ENCODE measurements at regions not wholly inside any gene's neighbourhood (a gene's known extent, or its start where the extent isn't known, plus 50 kb on each side); places are given as distances from the start of the nearest gene placed in this dataset.

DNA sequence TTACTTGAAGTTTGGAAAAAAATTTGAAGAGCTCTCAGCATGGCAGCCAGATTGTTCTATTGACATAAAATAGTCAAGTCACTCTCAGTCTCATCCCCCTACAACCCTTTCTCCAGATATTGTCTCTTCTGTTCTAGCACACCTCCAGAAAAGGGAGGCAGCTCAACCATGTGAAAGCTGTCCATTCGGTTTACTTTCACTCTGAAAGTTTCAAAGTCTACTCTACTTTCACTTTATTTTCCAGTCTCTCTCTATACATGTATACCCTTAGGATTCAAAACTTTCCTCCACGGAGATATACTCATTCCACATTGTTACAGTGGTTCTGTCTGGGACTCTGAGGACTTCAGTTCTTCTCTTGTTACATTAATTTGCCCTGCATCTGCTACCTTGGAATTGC, 111.0 kb upstream of the STAC start:
- Histone ChIP-seq H2AFZ (ENCODE audit: low read depth) (no peak overlapping the region), H3K4me1 (ENCODE audit: low read depth, poor library complexity, severe bottlenecking) (no peaks in the 10 kb centered on the region), H3K27ac (no peak overlapping the region), H3K79me2 (ENCODE audit: insufficient read depth, low read depth) (no peaks in the 10 kb centered on the region), H3K36me3 (ENCODE audit: insufficient read depth) (no peaks in the 10 kb centered on the region), H3K27me3 (ENCODE audit: insufficient read depth, low read depth) (no peaks in the 10 kb centered on the region), H4K20me1 (ENCODE audit: insufficient read depth) (no peaks in the 10 kb centered on the region), H3K4me2 (no peak overlapping the region), H3K4me3 (IDR thresholded peaks at IDR 0.05; ENCODE audit: insufficient read depth, low read depth, low read length) (no peak overlapping the region), H3K9ac (no peak overlapping the region)
- TF ChIP-seq, protein P1, sequence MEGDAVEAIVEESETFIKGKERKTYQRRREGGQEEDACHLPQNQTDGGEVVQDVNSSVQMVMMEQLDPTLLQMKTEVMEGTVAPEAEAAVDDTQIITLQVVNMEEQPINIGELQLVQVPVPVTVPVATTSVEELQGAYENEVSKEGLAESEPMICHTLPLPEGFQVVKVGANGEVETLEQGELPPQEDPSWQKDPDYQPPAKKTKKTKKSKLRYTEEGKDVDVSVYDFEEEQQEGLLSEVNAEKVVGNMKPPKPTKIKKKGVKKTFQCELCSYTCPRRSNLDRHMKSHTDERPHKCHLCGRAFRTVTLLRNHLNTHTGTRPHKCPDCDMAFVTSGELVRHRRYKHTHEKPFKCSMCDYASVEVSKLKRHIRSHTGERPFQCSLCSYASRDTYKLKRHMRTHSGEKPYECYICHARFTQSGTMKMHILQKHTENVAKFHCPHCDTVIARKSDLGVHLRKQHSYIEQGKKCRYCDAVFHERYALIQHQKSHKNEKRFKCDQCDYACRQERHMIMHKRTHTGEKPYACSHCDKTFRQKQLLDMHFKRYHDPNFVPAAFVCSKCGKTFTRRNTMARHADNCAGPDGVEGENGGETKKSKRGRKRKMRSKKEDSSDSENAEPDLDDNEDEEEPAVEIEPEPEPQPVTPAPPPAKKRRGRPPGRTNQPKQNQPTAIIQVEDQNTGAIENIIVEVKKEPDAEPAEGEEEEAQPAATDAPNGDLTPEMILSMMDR (conservative IDR thresholded peaks at IDR 0.05; ENCODE audit: low read depth, low read length): no peak

DNA sequence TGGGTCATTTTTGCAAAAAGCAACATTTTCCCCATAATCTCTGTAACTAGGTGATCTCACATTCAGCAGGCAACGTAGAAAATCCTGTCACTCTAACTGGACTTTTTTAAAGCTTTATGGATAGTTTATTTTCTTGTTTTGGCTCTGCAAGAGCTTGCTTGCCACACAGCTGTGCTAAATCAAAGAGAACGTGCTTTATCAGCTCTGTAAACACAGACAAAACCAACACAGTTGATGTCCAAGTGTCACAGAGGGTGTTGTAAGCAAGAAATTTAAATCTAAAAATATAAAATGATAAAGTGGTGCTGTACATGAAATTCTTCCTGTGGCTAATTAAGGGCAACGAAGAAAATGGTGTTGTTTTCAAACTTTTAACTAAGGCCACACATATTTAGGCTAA, 97.5 kb upstream of the STAC start:
- no peaks in the 10 kb centered on the region for H3K36me3 ChIP-seq (ENCODE audit: insufficient read depth)
- H3K79me2 ChIP-seq (ENCODE audit: insufficient read depth, low read depth): no peaks in the 10 kb centered on the region
- no peaks in the 10 kb centered on the region for H4K20me1 ChIP-seq (ENCODE audit: insufficient read depth)
- no peak overlapping the region for H3K4me3 ChIP-seq (IDR thresholded peaks at IDR 0.05; ENCODE audit: insufficient read depth, low read depth, low read length)
- TF ChIP-seq, protein P1 (conservative IDR thresholded peaks at IDR 0.05; ENCODE audit: low read depth, low read length): no peak
- no peak overlapping the region for H3K4me2 ChIP-seq
- H3K4me1 ChIP-seq (ENCODE audit: low read depth, poor library complexity, severe bottlenecking): no peaks in the 10 kb centered on the region
- H2AFZ ChIP-seq (ENCODE audit: low read depth): no peak overlapping the region
- no peak overlapping the region for H3K27ac ChIP-seq
- H3K9ac ChIP-seq: no peak overlapping the region
- H3K27me3 ChIP-seq (ENCODE audit: insufficient read depth, low read depth): no peaks in the 10 kb centered on the region

DNA sequence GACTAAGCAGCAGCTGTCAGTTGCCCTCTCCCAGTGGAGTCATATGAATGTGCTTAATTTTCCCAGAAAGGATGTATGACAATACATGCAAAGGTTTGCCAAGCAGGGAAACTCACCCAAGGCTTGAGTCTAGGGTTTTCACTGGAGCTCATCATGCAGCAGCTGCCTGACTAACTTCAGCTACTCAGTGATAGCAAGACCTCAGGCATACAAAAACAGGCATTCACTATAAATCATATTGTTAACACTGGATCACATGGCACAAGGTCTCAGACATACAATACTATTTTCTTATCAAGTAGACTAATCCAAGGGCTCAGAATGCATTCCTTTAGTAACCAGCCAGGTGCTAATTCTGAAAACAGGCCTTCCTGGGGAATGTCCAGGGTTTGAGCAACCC, 85.0 kb upstream of the STAC start:
- Histone ChIP-seq H3K27me3 (ENCODE audit: insufficient read depth, low read depth) (no peaks in the 10 kb centered on the region), H3K27ac (no peak overlapping the region), H3K4me1 (ENCODE audit: low read depth, poor library complexity, severe bottlenecking) (no peaks in the 10 kb centered on the region), H4K20me1 (ENCODE audit: insufficient read depth) (no peaks in the 10 kb centered on the region), H3K4me2 (no peak overlapping the region), H3K9ac (no peak overlapping the region), H2AFZ (ENCODE audit: low read depth) (no peak overlapping the region), H3K4me3 (IDR thresholded peaks at IDR 0.05; ENCODE audit: insufficient read depth, low read depth, low read length) (no peak overlapping the region), H3K79me2 (ENCODE audit: insufficient read depth, low read depth) (no peaks in the 10 kb centered on the region), H3K36me3 (ENCODE audit: insufficient read depth) (no peaks in the 10 kb centered on the region)
- TF ChIP-seq, protein P1 (conservative IDR thresholded peaks at IDR 0.05; ENCODE audit: low read depth, low read length): no peak

DNA sequence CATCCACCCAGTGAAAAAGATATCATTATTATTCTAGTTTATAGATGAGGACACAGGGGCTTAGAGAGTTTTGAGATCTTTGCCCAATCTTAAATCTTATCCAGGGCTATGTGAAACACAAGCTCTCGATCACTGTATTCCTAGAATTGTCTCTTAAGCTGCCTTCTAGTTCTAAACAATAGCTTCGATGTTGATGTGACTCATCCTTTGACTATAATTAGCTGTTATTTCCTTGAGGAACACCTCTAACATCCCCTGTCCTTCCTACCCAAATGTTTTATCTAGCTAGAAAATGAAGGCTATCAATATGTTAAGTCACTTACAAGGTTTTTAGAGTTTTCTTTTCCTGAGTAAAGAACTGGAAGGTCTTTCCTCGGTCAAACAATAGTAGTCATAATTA, 83.1 kb upstream of the STAC start:
- no peak overlapping the region for H2AFZ ChIP-seq (ENCODE audit: low read depth)
- no peak overlapping the region for H3K9ac ChIP-seq
- H3K27me3 ChIP-seq (ENCODE audit: insufficient read depth, low read depth): no peaks in the 10 kb centered on the region
- H3K4me1 ChIP-seq (ENCODE audit: low read depth, poor library complexity, severe bottlenecking): no peaks in the 10 kb centered on the region
- H3K27ac ChIP-seq: no peak overlapping the region
- no peak overlapping the region for H3K4me2 ChIP-seq
- no peaks in the 10 kb centered on the region for H4K20me1 ChIP-seq (ENCODE audit: insufficient read depth)
- H3K4me3 ChIP-seq (IDR thresholded peaks at IDR 0.05; ENCODE audit: insufficient read depth, low read depth, low read length): no peak overlapping the region
- H3K79me2 ChIP-seq (ENCODE audit: insufficient read depth, low read depth): no peaks in the 10 kb centered on the region
- no peaks in the 10 kb centered on the region for H3K36me3 ChIP-seq (ENCODE audit: insufficient read depth)
- TF ChIP-seq, protein P1 (conservative IDR thresholded peaks at IDR 0.05; ENCODE audit: low read depth, low read length): no peak

DNA sequence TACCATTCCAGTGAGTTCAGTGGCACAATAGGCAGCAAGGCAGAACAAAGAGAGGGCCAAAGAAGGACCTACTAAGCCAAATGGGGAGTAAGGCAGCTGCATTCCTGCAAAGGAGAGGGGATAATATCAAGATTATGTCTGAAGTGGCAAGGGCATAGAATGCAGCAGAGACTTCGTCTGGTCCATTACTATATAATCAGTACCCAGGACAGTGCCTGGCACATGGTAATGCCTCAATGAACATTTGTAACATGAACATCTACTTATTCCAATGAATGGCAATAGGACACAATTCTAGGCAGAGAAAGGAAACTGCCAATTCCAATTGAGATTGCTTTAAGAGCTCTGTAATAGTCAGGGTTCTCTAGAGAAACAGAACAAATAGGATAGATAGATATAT, 82.1 kb upstream of the STAC start:
- no peaks in the 10 kb centered on the region for H3K4me1 ChIP-seq (ENCODE audit: low read depth, poor library complexity, severe bottlenecking)
- H3K27ac ChIP-seq: no peak overlapping the region
- no peaks in the 10 kb centered on the region for H3K79me2 ChIP-seq (ENCODE audit: insufficient read depth, low read depth)
- no peak overlapping the region for H2AFZ ChIP-seq (ENCODE audit: low read depth)
- H4K20me1 ChIP-seq (ENCODE audit: insufficient read depth): no peaks in the 10 kb centered on the region
- H3K4me2 ChIP-seq: no peak overlapping the region
- TF ChIP-seq, protein P1 (conservative IDR thresholded peaks at IDR 0.05; ENCODE audit: low read depth, low read length): no peak
- no peak overlapping the region for H3K4me3 ChIP-seq (IDR thresholded peaks at IDR 0.05; ENCODE audit: insufficient read depth, low read depth, low read length)
- H3K9ac ChIP-seq: no peak overlapping the region
- H3K27me3 ChIP-seq (ENCODE audit: insufficient read depth, low read depth): no peaks in the 10 kb centered on the region
- H3K36me3 ChIP-seq (ENCODE audit: insufficient read depth): no peaks in the 10 kb centered on the region
